ENCODE measurements at regions not wholly inside any gene's neighbourhood (a gene's known extent, or its start where the extent isn't known, plus 50 kb on each side); places are given as distances from the start of the nearest gene placed in this dataset.

GRCh38 chr7:85322252-85322651 lies 135.4 kb upstream of the SEMA3D start:
- no peak for TF ChIP-seq CTCF (IDR thresholded peaks at IDR 0.05)
- H3K4me1 ChIP-seq, result no peaks in the 10 kb centered on the region
- 72 to 77% (median 77%) methylated on average over 4 of the region's 4 CpGs for WGBS, 3 donors
- intact Hi-C loops (cut with DNase I), result no loop called here
- no peak for DNase-seq
- no peaks in the 10 kb centered on the region for H3K27me3 ChIP-seq (ENCODE audit: insufficient read depth in 3 of 3, low read length in 2 of 3)
- H3K4me3 ChIP-seq, result no peak overlapping the region
- H3K36me3 ChIP-seq (ENCODE audit: insufficient read depth in 1 of 2, low read depth in 1 of 2), result no peaks in the 10 kb centered on the region
- ATAC-seq, result no peak
- no peak overlapping the region for H3K27ac ChIP-seq
- H3K9me3 ChIP-seq, result no peaks in the 10 kb centered on the region

- intact Hi-C loops (cut with DNase I), result no loop called here
- 62 to 71% (median 70%) methylated on average over 3 of the region's 3 CpGs for WGBS, 3 donors
- Histone ChIP-seq H3K9me3 (no peaks in the 10 kb centered on the region), H3K27ac (no peak overlapping the region), H3K4me3 (no peak overlapping the region), H3K4me1 (no peaks in the 10 kb centered on the region), H3K27me3 (ENCODE audit: insufficient read depth in 3 of 3, low read length in 2 of 3) (no peaks in the 10 kb centered on the region), H3K36me3 (ENCODE audit: insufficient read depth in 1 of 2, low read depth in 1 of 2) (no peaks in the 10 kb centered on the region)
- DNase-seq (no peak), ATAC-seq (no peak)
- no peak for TF ChIP-seq CTCF (IDR thresholded peaks at IDR 0.05)
Measured at GRCh38 chr7:85320699-85321476, 134.0 kb upstream of the SEMA3D start.

GRCh38 chr7:85316489-85316888 lies 129.6 kb upstream of the SEMA3D start:
- H3K4me1 ChIP-seq, result no peaks in the 10 kb centered on the region
- H3K9me3 ChIP-seq, result no peaks in the 10 kb centered on the region
- DNase-seq (no peak), ATAC-seq (no peak)
- no peaks in the 10 kb centered on the region for H3K27me3 ChIP-seq (ENCODE audit: insufficient read depth in 3 of 3, low read length in 2 of 3)
- 36 to 54% (median 40%) methylated on average over 2 of the region's 2 CpGs for WGBS, 3 donors
- intact Hi-C loops (cut with DNase I), result no loop called here
- H3K4me3 ChIP-seq, result no peak overlapping the region
- no peak overlapping the region for H3K27ac ChIP-seq
- TF ChIP-seq CTCF (IDR thresholded peaks at IDR 0.05), result no peak
- H3K36me3 ChIP-seq (ENCODE audit: insufficient read depth in 1 of 2, low read depth in 1 of 2), result no peaks in the 10 kb centered on the region

- ATAC-seq, result no peak
- no peak for DNase-seq
- no peak for TF ChIP-seq CTCF (IDR thresholded peaks at IDR 0.05)
- Histone ChIP-seq H3K4me3 (no peak overlapping the region), H3K27me3 (ENCODE audit: insufficient read depth in 3 of 3, low read length in 2 of 3) (no peaks in the 10 kb centered on the region), H3K27ac (no peak overlapping the region), H3K4me1 (no peaks in the 10 kb centered on the region), H3K9me3 (no peaks in the 10 kb centered on the region), H3K36me3 (ENCODE audit: insufficient read depth in 1 of 2, low read depth in 1 of 2) (no peaks in the 10 kb centered on the region)
- 92 to 100% (median 95%) methylated on average over 1 of the region's 1 CpG for WGBS, 3 donors
- intact Hi-C loops (cut with DNase I), result no loop called here
Measured at GRCh38 chr7:85310301-85310700, 123.4 kb upstream of the SEMA3D start.

GRCh38 chr7:85306115-85306514 lies 119.3 kb upstream of the SEMA3D start:
- TF ChIP-seq CTCF (IDR thresholded peaks at IDR 0.05), result no peak
- Histone ChIP-seq H3K27me3 (ENCODE audit: insufficient read depth in 3 of 3, low read length in 2 of 3) (no peaks in the 10 kb centered on the region), H3K4me1 (no peaks in the 10 kb centered on the region), H3K36me3 (ENCODE audit: insufficient read depth in 1 of 2, low read depth in 1 of 2) (no peaks in the 10 kb centered on the region), H3K4me3 (no peak overlapping the region), H3K27ac (no peak overlapping the region), H3K9me3 (no peaks in the 10 kb centered on the region)
- DNase-seq (no peak), ATAC-seq (no peak)
- intact Hi-C loops (cut with DNase I), result loop anchor here in 1 of 2 donors (10.0 kb wide), 1 partner anchor 1901 kb away; no protein-coding TSS in a partner anchor
- WGBS, 3 donors, result 28 to 37% (median 28%) methylated on average over 2 of the region's 2 CpGs

Measured in psoas muscle (tissue), 7 donors.